ENCODE measurements at regions not wholly inside any gene's neighbourhood (a gene's known extent, or its start where the extent isn't known, plus 50 kb on each side); places are given as distances from the start of the nearest gene placed in this dataset.

DNA sequence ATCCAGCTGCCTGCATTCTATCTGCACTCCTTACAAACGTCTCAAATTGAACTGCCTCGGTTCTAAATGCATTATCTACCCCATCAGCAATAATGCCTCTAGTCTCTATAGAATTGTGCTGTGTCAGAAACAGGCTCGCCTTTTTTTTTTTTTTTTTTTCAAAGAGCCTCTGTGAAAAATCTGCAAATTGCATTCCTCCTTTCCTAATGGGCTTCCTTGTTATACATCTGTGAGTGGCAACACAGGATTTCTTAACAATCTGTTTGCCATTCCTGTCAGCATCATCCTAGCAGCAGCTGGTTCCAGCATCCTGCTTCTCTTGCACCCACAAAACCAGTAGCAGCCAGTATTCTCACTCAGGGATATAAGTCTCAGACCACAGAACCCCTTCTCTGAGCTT is 413.5 kb upstream of the SEMA3D start:
- ATAC-seq (ENCODE audit: insufficient read depth, low read depth) = no peak
- no peaks in the 10 kb centered on the region for H3K4me1 ChIP-seq (ENCODE audit: insufficient read depth, low read length)

GRCh38 chr7:85596827-85597226 is 410.0 kb upstream of the SEMA3D start:
- Histone ChIP-seq H3K79me2 (ENCODE audit: insufficient read depth, low read length) (no peaks in the 10 kb centered on the region), H3K27me3 (ENCODE audit: insufficient read depth, low read length, poor library complexity) (no peaks in the 10 kb centered on the region), H4K20me1 (ENCODE audit: insufficient read depth, low read length) (no peaks in the 10 kb centered on the region), H3K4me1 (ENCODE audit: insufficient read depth, low read length) (no peaks in the 10 kb centered on the region), H3K4me3 (ENCODE audit: low read depth in 1 of 2, low read length in 2 of 2) (no peak overlapping the region), H3K4me2 (ENCODE audit: insufficient read depth, low read length) (no peak overlapping the region), H3K27ac (ENCODE audit: low read length) (no peak overlapping the region), H2AFZ (ENCODE audit: low read depth, low read length) (no peak overlapping the region), H3K36me3 (ENCODE audit: insufficient read depth, low read length) (no peaks in the 10 kb centered on the region), H3K9me3 (ENCODE audit: insufficient read depth, low read length, severe bottlenecking) (no peaks in the 10 kb centered on the region), H3K9ac (ENCODE audit: low read depth, low read length) (no peak overlapping the region)
- ATAC-seq (ENCODE audit: insufficient read depth, low read depth) = no peak
- TF ChIP-seq EZH2 (IDR thresholded peaks at IDR 0.05; ENCODE audit: borderline replicate concordance, low read depth, low read length, severe bottlenecking) = no peak
- TF ChIP-seq, protein P1, sequence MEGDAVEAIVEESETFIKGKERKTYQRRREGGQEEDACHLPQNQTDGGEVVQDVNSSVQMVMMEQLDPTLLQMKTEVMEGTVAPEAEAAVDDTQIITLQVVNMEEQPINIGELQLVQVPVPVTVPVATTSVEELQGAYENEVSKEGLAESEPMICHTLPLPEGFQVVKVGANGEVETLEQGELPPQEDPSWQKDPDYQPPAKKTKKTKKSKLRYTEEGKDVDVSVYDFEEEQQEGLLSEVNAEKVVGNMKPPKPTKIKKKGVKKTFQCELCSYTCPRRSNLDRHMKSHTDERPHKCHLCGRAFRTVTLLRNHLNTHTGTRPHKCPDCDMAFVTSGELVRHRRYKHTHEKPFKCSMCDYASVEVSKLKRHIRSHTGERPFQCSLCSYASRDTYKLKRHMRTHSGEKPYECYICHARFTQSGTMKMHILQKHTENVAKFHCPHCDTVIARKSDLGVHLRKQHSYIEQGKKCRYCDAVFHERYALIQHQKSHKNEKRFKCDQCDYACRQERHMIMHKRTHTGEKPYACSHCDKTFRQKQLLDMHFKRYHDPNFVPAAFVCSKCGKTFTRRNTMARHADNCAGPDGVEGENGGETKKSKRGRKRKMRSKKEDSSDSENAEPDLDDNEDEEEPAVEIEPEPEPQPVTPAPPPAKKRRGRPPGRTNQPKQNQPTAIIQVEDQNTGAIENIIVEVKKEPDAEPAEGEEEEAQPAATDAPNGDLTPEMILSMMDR (IDR thresholded peaks at IDR 0.05; ENCODE audit: borderline replicate concordance, extremely low read depth, low read length, poor library complexity, severe bottlenecking) = no peak
- DNase-seq = no peak

More for the DNA sequence above, 413.5 kb upstream of the SEMA3D start:
- H4K20me1 ChIP-seq (ENCODE audit: insufficient read depth, low read length) = no peaks in the 10 kb centered on the region
- no peak for DNase-seq
- H3K9me3 ChIP-seq (ENCODE audit: insufficient read depth, low read length, severe bottlenecking) = no peaks in the 10 kb centered on the region
- no peak overlapping the region for H3K4me3 ChIP-seq (ENCODE audit: low read depth in 1 of 2, low read length in 2 of 2)
- H2AFZ ChIP-seq (ENCODE audit: low read depth, low read length) = no peak overlapping the region
- H3K4me2 ChIP-seq (ENCODE audit: insufficient read depth, low read length) = no peak overlapping the region
- no peak overlapping the region for H3K27ac ChIP-seq (ENCODE audit: low read length)
- TF ChIP-seq EZH2 (IDR thresholded peaks at IDR 0.05; ENCODE audit: borderline replicate concordance, low read depth, low read length, severe bottlenecking) = no peak
- TF ChIP-seq, protein P1 (IDR thresholded peaks at IDR 0.05; ENCODE audit: borderline replicate concordance, extremely low read depth, low read length, poor library complexity, severe bottlenecking) = no peak
- H3K27me3 ChIP-seq (ENCODE audit: insufficient read depth, low read length, poor library complexity) = no peaks in the 10 kb centered on the region
- H3K9ac ChIP-seq (ENCODE audit: low read depth, low read length) = no peak overlapping the region
- H3K79me2 ChIP-seq (ENCODE audit: insufficient read depth, low read length) = no peaks in the 10 kb centered on the region
- H3K36me3 ChIP-seq (ENCODE audit: insufficient read depth, low read length) = no peaks in the 10 kb centered on the region

DNA sequence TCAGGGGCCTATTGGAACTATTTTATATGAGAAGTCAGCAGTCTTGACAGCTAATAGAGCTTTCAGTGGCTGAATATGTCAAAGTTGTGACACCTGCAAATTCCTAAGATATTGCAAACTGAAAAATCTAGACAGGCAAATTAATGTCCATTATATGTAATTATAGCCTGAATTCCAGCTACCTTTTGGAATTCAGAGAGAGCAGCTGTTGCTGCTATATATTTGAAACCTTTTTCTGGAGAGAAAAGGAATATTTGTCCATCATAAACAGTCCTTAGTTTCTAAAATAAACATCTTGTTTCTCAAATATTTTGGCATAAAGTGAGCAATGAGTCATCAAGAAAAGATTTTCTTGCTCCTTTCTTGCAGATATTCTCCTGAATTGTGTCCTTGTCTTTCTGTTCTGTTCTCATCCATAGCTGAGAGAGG is 408.9 kb upstream of the SEMA3D start:
- ATAC-seq (ENCODE audit: insufficient read depth, low read depth) = no peak
- H4K20me1 ChIP-seq (ENCODE audit: insufficient read depth, low read length) = no peaks in the 10 kb centered on the region
- H3K4me2 ChIP-seq (ENCODE audit: insufficient read depth, low read length) = no peak overlapping the region
- H3K27me3 ChIP-seq (ENCODE audit: insufficient read depth, low read length, poor library complexity) = no peaks in the 10 kb centered on the region
- H3K36me3 ChIP-seq (ENCODE audit: insufficient read depth, low read length) = no peaks in the 10 kb centered on the region
- no peak overlapping the region for H2AFZ ChIP-seq (ENCODE audit: low read depth, low read length)
- no peaks in the 10 kb centered on the region for H3K4me1 ChIP-seq (ENCODE audit: insufficient read depth, low read length)
- no peak overlapping the region for H3K9ac ChIP-seq (ENCODE audit: low read depth, low read length)
- no peak overlapping the region for H3K27ac ChIP-seq (ENCODE audit: low read length)
- no peak for TF ChIP-seq EZH2 (IDR thresholded peaks at IDR 0.05; ENCODE audit: borderline replicate concordance, low read depth, low read length, severe bottlenecking)
- TF ChIP-seq, protein P1 (IDR thresholded peaks at IDR 0.05; ENCODE audit: borderline replicate concordance, extremely low read depth, low read length, poor library complexity, severe bottlenecking) = no peak
- no peaks in the 10 kb centered on the region for H3K9me3 ChIP-seq (ENCODE audit: insufficient read depth, low read length, severe bottlenecking)
- H3K79me2 ChIP-seq (ENCODE audit: insufficient read depth, low read length) = no peaks in the 10 kb centered on the region
- no peak overlapping the region for H3K4me3 ChIP-seq (ENCODE audit: low read depth in 1 of 2, low read length in 2 of 2)
- no peak for DNase-seq

GRCh38 chr7:85593355-85593754 is 406.5 kb upstream of the SEMA3D start:
- H3K27ac ChIP-seq (ENCODE audit: low read length) = no peak overlapping the region
- DNase-seq (no peak), ATAC-seq (ENCODE audit: insufficient read depth, low read depth) (no peak)
- no peaks in the 10 kb centered on the region for H3K79me2 ChIP-seq (ENCODE audit: insufficient read depth, low read length)
- no peaks in the 10 kb centered on the region for H4K20me1 ChIP-seq (ENCODE audit: insufficient read depth, low read length)
- H3K4me2 ChIP-seq (ENCODE audit: insufficient read depth, low read length) = no peak overlapping the region
- no peak overlapping the region for H3K4me3 ChIP-seq (ENCODE audit: low read depth in 1 of 2, low read length in 2 of 2)
- TF ChIP-seq EZH2 (IDR thresholded peaks at IDR 0.05; ENCODE audit: borderline replicate concordance, low read depth, low read length, severe bottlenecking) = no peak
- TF ChIP-seq, protein P1 (IDR thresholded peaks at IDR 0.05; ENCODE audit: borderline replicate concordance, extremely low read depth, low read length, poor library complexity, severe bottlenecking) = no peak
- no peak overlapping the region for H3K9ac ChIP-seq (ENCODE audit: low read depth, low read length)
- H3K9me3 ChIP-seq (ENCODE audit: insufficient read depth, low read length, severe bottlenecking) = no peaks in the 10 kb centered on the region
- no peaks in the 10 kb centered on the region for H3K36me3 ChIP-seq (ENCODE audit: insufficient read depth, low read length)
- no peaks in the 10 kb centered on the region for H3K4me1 ChIP-seq (ENCODE audit: insufficient read depth, low read length)
- H3K27me3 ChIP-seq (ENCODE audit: insufficient read depth, low read length, poor library complexity) = no peaks in the 10 kb centered on the region
- no peak overlapping the region for H2AFZ ChIP-seq (ENCODE audit: low read depth, low read length)
